HepG2 (cell line): ENCODE measurements at regions not wholly inside any gene's neighbourhood (a gene's known extent, or its start where the extent isn't known, plus 50 kb on each side); places are given as distances from the start of the nearest gene placed in this dataset.

Experiments used
- ATAC-seq: fragments of 200-7000 bp; cut with Tn5 transposase; 3 replicates; pipeline ENCODE4 v1.9.1; 2020; ENCODE audit warnings: mild to moderate bottlenecking, moderate library complexity
- BruUV-seq: library from RNA; stranded (reverse); fragments of 400-500 nt; replicated peaks from 2 replicates; lab custom pipeline; 2021; lab: Mats Ljungman, UMichigan
- CTCF ChIA-PET: fragments of 300-600 bp; formaldehyde crosslinking; extraction: SDS; loops from one replicate; lab custom pipeline; 2021; ENCODE audit warnings: low total read pairs, inconsistent platforms, low intra/inter-chr PET ratio; lab: Yijun Ruan, JAX
- POLR2A ChIA-PET: fragments of 350-600 bp; sonication (Branson Sonifier 250); formaldehyde crosslinking; loops from one replicate; lab custom pipeline; 2020; ENCODE audit warnings: antibody characterized with exemption, inconsistent platforms; lab: Yijun Ruan, JAX
- DNase-seq: peaks from one replicate; pipeline ENCODE4 v3.0.0-alpha.2; 2015; ENCODE audit warnings: low spot score
- FAIRE-seq: peaks from 3 replicates; lab custom pipeline; 2011; peaks lifted over from hg19 to GRCh38; lab: Jason Lieb, UNC
- H2AFZ ChIP-seq: one replicate; pipeline ENCODE4 v1.6.1; 2011; ENCODE audit warnings: low read length, inconsistent platforms
- H3K27ac ChIP-seq: fragments of 300-600 bp; 3 replicates; pipeline ENCODE4 v1.8.0; 2011; ENCODE audit warnings: mixed run types, mild to moderate bottlenecking, mixed read lengths, low read length, inconsistent platforms; ENCODE audit not compliant: insufficient read depth; ENCODE audit errors: extremely low read length
- H3K27me3 ChIP-seq, 2 experiments: fragments of 200-600 bp in 1 of 2; 2 replicates in 1 of 2; 3 replicates in 1 of 2; pipeline versions ENCODE4 v1.6.0 to v1.8.0; 2011; ENCODE audit warnings: low read length in 2 of 2, mild to moderate bottlenecking in 2 of 2, moderate library complexity in 2 of 2, inconsistent platforms in 1 of 2; ENCODE audit not compliant: insufficient read depth in 2 of 2, control insufficient read depth in 1 of 2
- H3K36me3 ChIP-seq, 2 experiments: fragments of 200-600 bp in 1 of 2; replicated peaks in 1 of 2; 2 replicates in 1 of 2; 3 replicates in 1 of 2; pipeline versions ENCODE4 v1.5.1 to v1.8.0; 2011; ENCODE audit warnings: low read length in 2 of 2, inconsistent platforms in 1 of 2; ENCODE audit not compliant: insufficient read depth in 2 of 2, control insufficient read depth in 1 of 2
- H3K4me1 ChIP-seq: 2 replicates; pipeline ENCODE4 v1.5.1; 2012; ENCODE audit warnings: low read length, inconsistent platforms; ENCODE audit not compliant: insufficient read depth
- H3K4me2 ChIP-seq: 2 replicates; pipeline ENCODE4 v1.6.0; 2011; ENCODE audit warnings: low read depth, low read length, inconsistent platforms
- H3K4me3 ChIP-seq, 3 experiments: fragments of 200-600 bp in 1 of 3; sonication (generic), shearing (Covaris generic) in 1 of 3; replicated peaks in 1 of 3; 2 replicates each; pipeline ENCODE4 v1.5.1; 2011 to 2016; ENCODE audit warnings: low read length in 3 of 3, inconsistent platforms in 2 of 3, low read depth in 2 of 3, mild to moderate bottlenecking in 2 of 3, control low read depth in 1 of 3, mixed read lengths in 1 of 3; ENCODE audit not compliant: insufficient read depth in 1 of 3
- H3K79me2 ChIP-seq: one replicate; pipeline ENCODE4 v1.6.1; 2011; ENCODE audit warnings: low read length, inconsistent platforms; ENCODE audit not compliant: insufficient read depth
- H3K9ac ChIP-seq: 2 replicates; pipeline ENCODE4 v1.6.0; 2011; ENCODE audit warnings: mild to moderate bottlenecking, low read depth, low read length, inconsistent platforms; ENCODE audit not compliant: insufficient read depth
- H3K9me3 ChIP-seq: 2 replicates; pipeline ENCODE4 v1.5.1; 2012; ENCODE audit warnings: mild to moderate bottlenecking, low read length
- H4K20me1 ChIP-seq: 2 replicates; pipeline ENCODE4 v1.6.0; 2011; ENCODE audit warnings: inconsistent platforms, mild to moderate bottlenecking, low read length, moderate library complexity; ENCODE audit not compliant: insufficient read depth
- HDAC6 ChIP-seq: fragments of 200-600 bp; sonication (generic); IDR thresholded peaks from 2 replicates; pipeline ENCODE4 v1.7.0; 2017; ENCODE audit warnings: mild to moderate bottlenecking, antibody characterized with exemption, low read length, low read depth
- KAT2B ChIP-seq: fragments of 150-350 bp; IDR thresholded peaks from 2 replicates; pipeline ENCODE4 v1.6.1; 2014; ENCODE audit warnings: low read depth, low read length, borderline replicate concordance
- KDM5B ChIP-seq: sonication (generic); formaldehyde crosslinking; IDR thresholded peaks from 2 replicates; pipeline ENCODE4 v1.4.0; 2020; ENCODE audit warnings: missing genetic modification reagents, mild to moderate bottlenecking, borderline replicate concordance
- SOX5 ChIP-seq: IDR thresholded peaks from 2 replicates; pipeline ENCODE4 v1.6.1; 2016; ENCODE audit warnings: borderline replicate concordance
- SRY ChIP-seq: sonication (generic); formaldehyde crosslinking; IDR thresholded peaks from 2 replicates; pipeline ENCODE4 v1.8.0; 2022; ENCODE audit warnings: mild to moderate bottlenecking, missing genetic modification reagents
- ZBTB20 ChIP-seq: sonication (generic); formaldehyde crosslinking; IDR thresholded peaks from 2 replicates; pipeline ENCODE4 v1.8.1; 2023; ENCODE audit warnings: missing genetic modification reagents, low read depth, mild to moderate bottlenecking, borderline replicate concordance
- ZNF564 ChIP-seq: sonication (generic); formaldehyde crosslinking; IDR thresholded peaks from 2 replicates; pipeline ENCODE4 v1.8.1; 2023; ENCODE audit warnings: mild to moderate bottlenecking, missing genetic modification reagents
- ZNF605 ChIP-seq: sonication (generic); formaldehyde crosslinking; IDR thresholded peaks from 2 replicates; pipeline ENCODE4 v1.8.0; 2022; ENCODE audit warnings: mild to moderate bottlenecking, missing genetic modification reagents
- ZNF747 ChIP-seq: sonication (generic); formaldehyde crosslinking; IDR thresholded peaks from 2 replicates; pipeline ENCODE4 v1.8.1; 2023; ENCODE audit warnings: missing genetic modification reagents, mild to moderate bottlenecking, borderline replicate concordance
- WGBS: methylation state at CpG from one replicate; pipeline ENCODE4 v1.1.6; 2017; ENCODE audit warnings: low lambda C conversion rate; 5-methylcytosine and 5-hydroxymethylcytosine counted together
- in situ Hi-C: cut with HindIII; loops from 2 replicates; pipeline ENCODE4 v1.10.0; 2017; ENCODE audit warnings: low pct_unique_long_range_greater_than_20kb; ENCODE audit not compliant: extremely low pct_ligation_motif_present
- intact Hi-C: fragments of 100-400 bp; cut with micrococcal nuclease; formaldehyde crosslinking; loops from one replicate; pipeline ENCODE4 v1.10.0; 2022; ENCODE audit not compliant: unreplicated experiment
- TF ChIP-seq, protein P1 (sequence below): fragments of 450-650 bp; IDR thresholded peaks from 2 replicates; pipeline ENCODE4 v1.6.1; 2016
- TF ChIP-seq, protein P2 (sequence below): sonication (generic); formaldehyde crosslinking; IDR thresholded peaks from 2 replicates; pipeline ENCODE4 v1.5.0; 2020; ENCODE audit warnings: mild to moderate bottlenecking, missing genetic modification reagents, moderate library complexity

DNA sequence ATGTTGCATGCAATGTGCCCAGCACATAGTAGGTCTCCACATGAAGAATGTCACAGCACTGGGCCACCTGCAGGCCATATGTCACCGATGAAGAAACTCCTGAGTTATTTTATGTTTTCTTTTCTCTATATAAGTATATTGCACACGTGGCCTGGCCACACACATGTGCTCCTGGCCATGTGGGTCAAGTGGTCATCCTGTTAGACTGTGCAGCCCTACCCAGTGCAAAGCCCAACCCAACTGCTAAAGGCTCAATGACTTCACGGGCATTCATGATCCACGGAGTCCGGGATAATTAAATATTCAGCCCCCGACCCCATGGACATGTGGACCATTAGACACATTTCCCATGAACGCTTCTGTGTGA lies 163.2 kb downstream of the TEX29 start:
- no peak for ATAC-seq
- Histone ChIP-seq H3K4me1 (no peaks in the 10 kb centered on the region), H2AFZ (no peak overlapping the region), H3K9me3 (peaks cover 6% of the 10 kb centered on the region), H3K27me3 (peaks cover 1 to 70% of the 10 kb centered on the region in 2 experiments), H3K9ac (no peak overlapping the region), H3K36me3 (no peaks in the 10 kb centered on the region), H3K4me3 (no peak overlapping the region), H3K27ac (no peak overlapping the region), H4K20me1 (no peaks in the 10 kb centered on the region), H3K79me2 (no peaks in the 10 kb centered on the region), H3K4me2 (no peak overlapping the region)
- TF ChIP-seq SRY (CRISPR knock-in tag) (no peak), SOX5 (CRISPR knock-in tag) (no peak), ZNF605 (no peak), KDM5B (CRISPR knock-in tag) (no peak)
- TF ChIP-seq, protein P1, sequence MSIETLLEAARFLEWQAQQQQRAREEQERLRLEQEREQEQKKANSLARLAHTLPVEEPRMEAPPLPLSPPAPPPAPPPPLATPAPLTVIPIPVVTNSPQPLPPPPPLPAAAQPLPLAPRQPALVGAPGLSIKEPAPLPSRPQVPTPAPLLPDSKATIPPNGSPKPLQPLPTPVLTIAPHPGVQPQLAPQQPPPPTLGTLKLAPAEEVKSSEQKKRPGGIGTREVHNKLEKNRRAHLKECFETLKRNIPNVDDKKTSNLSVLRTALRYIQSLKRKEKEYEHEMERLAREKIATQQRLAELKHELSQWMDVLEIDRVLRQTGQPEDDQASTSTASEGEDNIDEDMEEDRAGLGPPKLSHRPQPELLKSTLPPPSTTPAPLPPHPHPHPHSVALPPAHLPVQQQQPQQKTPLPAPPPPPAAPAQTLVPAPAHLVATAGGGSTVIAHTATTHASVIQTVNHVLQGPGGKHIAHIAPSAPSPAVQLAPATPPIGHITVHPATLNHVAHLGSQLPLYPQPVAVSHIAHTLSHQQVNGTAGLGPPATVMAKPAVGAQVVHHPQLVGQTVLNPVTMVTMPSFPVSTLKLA, result peak; percentile 73
- CTCF ChIA-PET, result no interaction called here
- no TSS peak for BruUV-seq
- 21% methylated on average over 7 of the region's 7 CpGs for WGBS
- FAIRE-seq, result no peak
- intact Hi-C loops, result no loop called here
- in situ Hi-C loops, result no loop called here
- no peak for DNase-seq
- POLR2A ChIA-PET, result no interaction called here

DNA sequence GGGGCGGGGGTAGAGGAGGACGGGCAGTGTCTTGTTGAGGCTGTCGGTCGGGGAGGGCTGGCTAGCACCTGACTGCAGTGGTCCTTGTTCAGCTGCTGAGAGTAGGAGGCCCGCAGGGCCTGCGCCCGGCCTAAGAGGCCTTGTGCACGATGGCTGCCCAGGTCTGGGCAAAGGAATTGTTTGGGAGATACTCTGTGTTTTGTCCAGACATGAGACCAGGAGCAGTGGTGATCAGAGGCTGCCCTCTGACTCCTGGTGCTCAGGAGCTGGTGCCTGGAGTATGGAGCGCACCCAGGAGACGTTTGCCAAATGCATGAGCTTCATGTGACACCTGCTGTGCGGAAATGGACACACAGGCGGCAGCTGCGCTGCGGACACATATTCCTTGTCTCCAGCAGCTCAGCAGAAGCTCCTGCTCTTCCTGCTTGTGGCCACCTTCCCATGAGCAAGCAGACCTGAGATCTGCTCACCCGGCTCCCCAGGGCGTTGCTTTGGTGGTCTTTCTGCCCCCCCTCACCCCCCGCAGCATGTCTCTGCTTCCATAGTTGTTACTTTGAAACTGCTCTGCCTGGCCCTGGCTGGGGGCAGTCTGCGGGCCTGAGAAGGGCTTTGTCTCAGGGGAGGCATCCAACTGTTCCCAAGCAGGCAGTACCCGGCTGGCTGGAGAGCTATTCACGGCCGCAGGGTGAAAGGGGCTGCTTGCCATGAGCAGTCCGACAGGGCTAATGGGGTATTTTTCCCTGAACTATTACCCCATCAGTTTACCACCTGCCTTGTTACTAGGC lies 163.9 kb downstream of the TEX29 start:
- BruUV-seq, result no TSS peak
- Histone ChIP-seq H3K27me3 (peaks cover 1 to 69% of the 10 kb centered on the region in 2 experiments), H3K4me3 (no peak overlapping the region), H3K4me1 (no peaks in the 10 kb centered on the region), H3K9me3 (peaks cover 6% of the 10 kb centered on the region), H3K36me3 (no peaks in the 10 kb centered on the region), H2AFZ (no peak overlapping the region), H3K79me2 (no peaks in the 10 kb centered on the region), H3K4me2 (no peak overlapping the region), H3K27ac (no peak overlapping the region), H4K20me1 (no peaks in the 10 kb centered on the region), H3K9ac (no peak overlapping the region)
- POLR2A ChIA-PET, result no interaction called here
- no peak for DNase-seq
- WGBS, result 31% methylated on average over 9 of the region's 22 CpGs
- CTCF ChIA-PET, result no interaction called here
- in situ Hi-C loops (no loop called here), intact Hi-C loops (no loop called here)
- no peak for FAIRE-seq
- TF ChIP-seq ZNF747 (CRISPR knock-in tag), result no peak
- no peak for TF ChIP-seq HDAC6
- TF ChIP-seq ZNF564 (CRISPR knock-in tag), result no peak
- TF ChIP-seq, protein P2, sequence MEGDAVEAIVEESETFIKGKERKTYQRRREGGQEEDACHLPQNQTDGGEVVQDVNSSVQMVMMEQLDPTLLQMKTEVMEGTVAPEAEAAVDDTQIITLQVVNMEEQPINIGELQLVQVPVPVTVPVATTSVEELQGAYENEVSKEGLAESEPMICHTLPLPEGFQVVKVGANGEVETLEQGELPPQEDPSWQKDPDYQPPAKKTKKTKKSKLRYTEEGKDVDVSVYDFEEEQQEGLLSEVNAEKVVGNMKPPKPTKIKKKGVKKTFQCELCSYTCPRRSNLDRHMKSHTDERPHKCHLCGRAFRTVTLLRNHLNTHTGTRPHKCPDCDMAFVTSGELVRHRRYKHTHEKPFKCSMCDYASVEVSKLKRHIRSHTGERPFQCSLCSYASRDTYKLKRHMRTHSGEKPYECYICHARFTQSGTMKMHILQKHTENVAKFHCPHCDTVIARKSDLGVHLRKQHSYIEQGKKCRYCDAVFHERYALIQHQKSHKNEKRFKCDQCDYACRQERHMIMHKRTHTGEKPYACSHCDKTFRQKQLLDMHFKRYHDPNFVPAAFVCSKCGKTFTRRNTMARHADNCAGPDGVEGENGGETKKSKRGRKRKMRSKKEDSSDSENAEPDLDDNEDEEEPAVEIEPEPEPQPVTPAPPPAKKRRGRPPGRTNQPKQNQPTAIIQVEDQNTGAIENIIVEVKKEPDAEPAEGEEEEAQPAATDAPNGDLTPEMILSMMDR (CRISPR knock-in tag), result peak; percentile 16; the same call in 1 of the 2 replicates
- TF ChIP-seq ZBTB20 (CRISPR knock-in tag), result no peak
- no peak for TF ChIP-seq KAT2B
- ATAC-seq, result peak; percentile 51
